AML-193 (cell line): ENCODE measurements at regions not wholly inside any gene's neighbourhood (a gene's known extent, or its start where the extent isn't known, plus 50 kb on each side); places are given as distances from the start of the nearest gene placed in this dataset.

ENCODE experiments used
- DNase-seq, 2 experiments: peaks; one replicate each; lab custom pipeline; 2025; lab: John Stamatoyannopoulos, UW

GRCh38 chr17:77906377-77906871 is 52.1 kb upstream of the TNRC6C start:
- DNase-seq = no peak

- no peak for DNase-seq
These were observed 50.7 kb upstream of the TNRC6C start for GRCh38 chr17:77907497-77908461.

GRCh38 chr17:77908501-77908900 is 50.0 kb upstream of the TNRC6C start:
- no peak for DNase-seq
